WTC11 (cell line): ENCODE measurements at regions not wholly inside any gene's neighbourhood (a gene's known extent, or its start where the extent isn't known, plus 50 kb on each side); places are given as distances from the start of the nearest gene placed in this dataset.

ENCODE experiments used
- ATAC-seq: fragments of 200-7000 bp; cut with Tn5 transposase; 2 replicates; pipeline ENCODE4 v1.10.0; 2021; ENCODE audit warnings: mild to moderate bottlenecking, moderate library complexity
- CTCF ChIA-PET: fragments of 300-600 bp; sonication (Branson Sonifier 250); formaldehyde crosslinking; loops from one replicate; lab custom pipeline; 2021; ENCODE audit warnings: antibody characterized with exemption; lab: Charles Lee
- POLR2A ChIA-PET: fragments of 350-600 bp; sonication (Branson Sonifier 250); formaldehyde crosslinking; loops from one replicate; lab custom pipeline; 2021; ENCODE audit warnings: antibody characterized with exemption; lab: Charles Lee
- DNase-seq: peaks from one replicate; pipeline ENCODE4 v3.0.0; 2021; ENCODE audit warnings: low spot score
- H3K27ac Mint-ChIP-seq: 2 replicates; pipeline ENCODE4 v1.8.0; 2021; ENCODE audit warnings: mixed read lengths
- H3K27me3 Mint-ChIP-seq: 2 replicates; pipeline ENCODE4 v1.8.0; 2021; ENCODE audit warnings: low read depth, mild to moderate bottlenecking, moderate library complexity, mixed read lengths
- H3K36me3 Mint-ChIP-seq: 2 replicates; pipeline ENCODE4 v1.8.0; 2021; ENCODE audit warnings: mixed read lengths
- H3K4me1 Mint-ChIP-seq: 2 replicates; pipeline ENCODE4 v1.8.0; 2022; ENCODE audit warnings: mixed read lengths
- H3K4me3 Mint-ChIP-seq: 2 replicates; pipeline ENCODE4 v1.8.0; 2021; ENCODE audit warnings: mild to moderate bottlenecking, moderate library complexity, mixed read lengths
- H3K9me3 Mint-ChIP-seq: 2 replicates; pipeline ENCODE4 v1.8.0; 2021; ENCODE audit warnings: mixed read lengths
- ETV6 ChIP-seq: sonication (generic); formaldehyde crosslinking; IDR thresholded peaks from 2 replicates; pipeline ENCODE4 v1.8.1; 2022; ENCODE audit warnings: mild to moderate bottlenecking, missing genetic modification reagents
- GABPB1 ChIP-seq: sonication (generic); formaldehyde crosslinking; IDR thresholded peaks from 2 replicates; pipeline ENCODE4 v1.8.1; 2023; ENCODE audit warnings: mild to moderate bottlenecking, missing genetic modification reagents
- GRHL2 ChIP-seq: fragments of 250-450 bp; sonication (Bioruptor Pico); IDR thresholded peaks from 2 replicates; pipeline ENCODE4 v1.8.0; 2022; ENCODE audit warnings: mild to moderate bottlenecking, moderate library complexity; ENCODE audit not compliant: insufficient replicate concordance, severe bottlenecking
- GTF2I ChIP-seq: fragments of 250-450 bp; sonication (Bioruptor Pico); conservative IDR thresholded peaks from 2 replicates; pipeline ENCODE4 v1.4.0; 2021; ENCODE audit warnings: mild to moderate bottlenecking
- HMGA2 ChIP-seq: fragments of 250-450 bp; sonication (Bioruptor Pico); IDR thresholded peaks from 2 replicates; pipeline ENCODE4 v1.4.0; 2021; ENCODE audit warnings: mild to moderate bottlenecking, moderate library complexity
- JUN ChIP-seq: sonication (generic); formaldehyde crosslinking; IDR thresholded peaks from 2 replicates; pipeline ENCODE4 v1.8.0; 2023; ENCODE audit warnings: mild to moderate bottlenecking, missing genetic modification reagents
- MAX ChIP-seq: sonication (generic); formaldehyde crosslinking; IDR thresholded peaks from 2 replicates; pipeline ENCODE4 v1.8.0; 2022; ENCODE audit warnings: mild to moderate bottlenecking, missing genetic modification reagents
- NFYB ChIP-seq: sonication (generic); formaldehyde crosslinking; conservative IDR thresholded peaks from 2 replicates; pipeline ENCODE4 v1.8.0; 2022; ENCODE audit warnings: low read depth, missing genetic modification reagents
- PRRX2 ChIP-seq: fragments of 250-450 bp; sonication (Bioruptor Pico); IDR thresholded peaks from 2 replicates; pipeline ENCODE4 v1.8.0; 2021; ENCODE audit warnings: mild to moderate bottlenecking
- SMAD3 ChIP-seq: sonication (generic); formaldehyde crosslinking; IDR thresholded peaks from 2 replicates; pipeline ENCODE4 v1.8.0; 2022; ENCODE audit warnings: missing genetic modification reagents, mild to moderate bottlenecking, borderline replicate concordance
- SOX15 ChIP-seq: fragments of 250-450 bp; sonication (Bioruptor Pico); IDR thresholded peaks from 2 replicates; pipeline ENCODE4 v1.9.0; 2021; ENCODE audit warnings: mild to moderate bottlenecking
- STAT6 ChIP-seq: sonication (generic); formaldehyde crosslinking; conservative IDR thresholded peaks from 2 replicates; pipeline ENCODE4 v1.8.1; 2023; ENCODE audit warnings: mild to moderate bottlenecking, low read depth, missing genetic modification reagents, moderate library complexity
- TCF7 ChIP-seq: sonication (generic); formaldehyde crosslinking; IDR thresholded peaks from 2 replicates; pipeline ENCODE4 v1.8.0; 2022; ENCODE audit warnings: mild to moderate bottlenecking, low read depth, missing genetic modification reagents, moderate library complexity
- ZNF121 ChIP-seq: sonication (generic); formaldehyde crosslinking; IDR thresholded peaks from 2 replicates; pipeline ENCODE4 v1.8.0; 2023; ENCODE audit warnings: missing genetic modification reagents
- ZNF219 ChIP-seq: sonication (generic); formaldehyde crosslinking; IDR thresholded peaks from 2 replicates; pipeline ENCODE4 v1.8.0; 2023; ENCODE audit warnings: missing genetic modification reagents, mild to moderate bottlenecking, borderline replicate concordance
- ZNF281 ChIP-seq: sonication (generic); formaldehyde crosslinking; IDR thresholded peaks from 2 replicates; pipeline ENCODE4 v1.8.0; 2023; ENCODE audit warnings: mild to moderate bottlenecking, missing genetic modification reagents
- ZNF396 ChIP-seq: fragments of 250-450 bp; sonication (Bioruptor Pico); IDR thresholded peaks from 2 replicates; pipeline ENCODE4 v1.8.0; 2021; ENCODE audit warnings: mild to moderate bottlenecking, moderate library complexity, borderline replicate concordance
- ZNF423 ChIP-seq: fragments of 250-450 bp; sonication (Bioruptor Pico); IDR thresholded peaks from 2 replicates; pipeline ENCODE4 v2.1.2; 2022; ENCODE audit warnings: mild to moderate bottlenecking, moderate library complexity
- ZNF671 ChIP-seq: fragments of 250-450 bp; sonication (Bioruptor Pico); IDR thresholded peaks from 2 replicates; pipeline ENCODE4 v1.8.0; 2021; ENCODE audit warnings: mild to moderate bottlenecking
- TF ChIP-seq, protein P1 (sequence below): sonication (generic); formaldehyde crosslinking; IDR thresholded peaks from 2 replicates; pipeline ENCODE4 v1.8.0; 2022; ENCODE audit warnings: mild to moderate bottlenecking, missing genetic modification reagents
- TF ChIP-seq, protein P2 (sequence below): sonication (generic); formaldehyde crosslinking; IDR thresholded peaks from 2 replicates; pipeline ENCODE4 v1.8.1; 2022; ENCODE audit warnings: mild to moderate bottlenecking, missing genetic modification reagents, moderate library complexity, borderline replicate concordance
- TF ChIP-seq, protein P3 (sequence below): fragments of 200-600 bp; IDR thresholded peaks from 2 replicates; pipeline ENCODE4 v1.8.0; 2022; ENCODE audit warnings: antibody characterized with exemption
- TF ChIP-seq, protein P4 (sequence below): sonication (generic); formaldehyde crosslinking; IDR thresholded peaks from 2 replicates; pipeline ENCODE4 v1.8.1; 2023; ENCODE audit warnings: mild to moderate bottlenecking, missing genetic modification reagents, moderate library complexity

DNA sequence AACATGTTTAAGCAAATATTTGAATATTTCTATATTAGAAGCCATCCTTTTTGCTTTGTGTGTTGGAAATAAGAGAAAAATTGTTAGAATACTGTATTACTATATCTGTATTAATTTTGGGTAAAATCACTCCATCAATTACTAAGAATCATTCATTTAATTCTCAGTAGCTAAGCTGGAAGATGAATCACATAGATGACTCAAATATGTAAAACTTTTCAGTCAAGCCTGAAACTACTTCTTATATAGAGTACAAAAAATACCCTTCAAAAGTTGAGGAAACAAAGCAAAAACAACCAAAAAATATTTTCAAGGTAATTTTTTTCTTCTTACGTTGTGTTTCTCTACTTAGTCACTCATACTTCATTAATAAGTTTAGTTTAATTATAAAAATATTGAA, 205.7 kb upstream of the ROBO1 start (continued):
- TF ChIP-seq, protein P1, sequence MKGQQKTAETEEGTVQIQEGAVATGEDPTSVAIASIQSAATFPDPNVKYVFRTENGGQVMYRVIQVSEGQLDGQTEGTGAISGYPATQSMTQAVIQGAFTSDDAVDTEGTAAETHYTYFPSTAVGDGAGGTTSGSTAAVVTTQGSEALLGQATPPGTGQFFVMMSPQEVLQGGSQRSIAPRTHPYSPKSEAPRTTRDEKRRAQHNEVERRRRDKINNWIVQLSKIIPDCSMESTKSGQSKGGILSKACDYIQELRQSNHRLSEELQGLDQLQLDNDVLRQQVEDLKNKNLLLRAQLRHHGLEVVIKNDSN = no peak
- TF ChIP-seq STAT6 (CRISPR knock-in tag) (no peak), ETV6 (CRISPR knock-in tag) (no peak), JUN (CRISPR knock-in tag) (no peak), ZNF396 (CRISPR knock-in tag) (no peak), MAX (no peak)
- TF ChIP-seq, protein P2, sequence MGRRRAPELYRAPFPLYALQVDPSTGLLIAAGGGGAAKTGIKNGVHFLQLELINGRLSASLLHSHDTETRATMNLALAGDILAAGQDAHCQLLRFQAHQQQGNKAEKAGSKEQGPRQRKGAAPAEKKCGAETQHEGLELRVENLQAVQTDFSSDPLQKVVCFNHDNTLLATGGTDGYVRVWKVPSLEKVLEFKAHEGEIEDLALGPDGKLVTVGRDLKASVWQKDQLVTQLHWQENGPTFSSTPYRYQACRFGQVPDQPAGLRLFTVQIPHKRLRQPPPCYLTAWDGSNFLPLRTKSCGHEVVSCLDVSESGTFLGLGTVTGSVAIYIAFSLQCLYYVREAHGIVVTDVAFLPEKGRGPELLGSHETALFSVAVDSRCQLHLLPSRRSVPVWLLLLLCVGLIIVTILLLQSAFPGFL (CRISPR knock-in tag) = no peak
- TF ChIP-seq, all 79 proteins: peak for 0

DNA sequence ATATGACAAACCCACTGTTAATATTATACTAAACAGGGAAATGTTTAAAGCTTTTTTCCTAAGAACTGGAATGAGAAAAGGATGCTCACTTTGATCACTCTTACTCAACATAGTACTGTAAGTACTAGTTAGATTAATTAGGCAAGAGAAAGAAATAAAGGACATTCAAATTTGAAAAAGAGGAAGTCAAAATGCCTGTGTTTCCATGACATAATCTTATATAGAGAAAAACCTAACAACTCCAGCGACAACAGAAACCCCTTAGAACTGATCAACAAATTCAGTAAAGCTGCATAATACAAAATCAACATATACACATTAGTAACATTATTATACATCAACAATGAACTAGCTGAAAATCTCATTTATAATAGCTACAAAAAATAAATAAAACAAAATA, 200.6 kb upstream of the ROBO1 start:
- DNase-seq (no peak), ATAC-seq (no peak)
- Mint-ChIP-seq H3K27ac (no peak overlapping the region), H3K4me1 (no peaks in the 10 kb centered on the region), H3K9me3 (peaks cover 13% of the 10 kb centered on the region), H3K27me3 (no peaks in the 10 kb centered on the region), H3K36me3 (no peaks in the 10 kb centered on the region), H3K4me3 (no peak overlapping the region)
- POLR2A ChIA-PET = no interaction called here
- CTCF ChIA-PET = no interaction called here
- TF ChIP-seq GABPB1 (CRISPR knock-in tag) (no peak), SMAD3 (no peak), GTF2I (no peak), ZNF423 (CRISPR knock-in tag) (no peak)
- TF ChIP-seq, protein P3, sequence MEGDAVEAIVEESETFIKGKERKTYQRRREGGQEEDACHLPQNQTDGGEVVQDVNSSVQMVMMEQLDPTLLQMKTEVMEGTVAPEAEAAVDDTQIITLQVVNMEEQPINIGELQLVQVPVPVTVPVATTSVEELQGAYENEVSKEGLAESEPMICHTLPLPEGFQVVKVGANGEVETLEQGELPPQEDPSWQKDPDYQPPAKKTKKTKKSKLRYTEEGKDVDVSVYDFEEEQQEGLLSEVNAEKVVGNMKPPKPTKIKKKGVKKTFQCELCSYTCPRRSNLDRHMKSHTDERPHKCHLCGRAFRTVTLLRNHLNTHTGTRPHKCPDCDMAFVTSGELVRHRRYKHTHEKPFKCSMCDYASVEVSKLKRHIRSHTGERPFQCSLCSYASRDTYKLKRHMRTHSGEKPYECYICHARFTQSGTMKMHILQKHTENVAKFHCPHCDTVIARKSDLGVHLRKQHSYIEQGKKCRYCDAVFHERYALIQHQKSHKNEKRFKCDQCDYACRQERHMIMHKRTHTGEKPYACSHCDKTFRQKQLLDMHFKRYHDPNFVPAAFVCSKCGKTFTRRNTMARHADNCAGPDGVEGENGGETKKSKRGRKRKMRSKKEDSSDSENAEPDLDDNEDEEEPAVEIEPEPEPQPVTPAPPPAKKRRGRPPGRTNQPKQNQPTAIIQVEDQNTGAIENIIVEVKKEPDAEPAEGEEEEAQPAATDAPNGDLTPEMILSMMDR = no peak

- Mint-ChIP-seq H3K4me3 (no peak overlapping the region), H3K27ac (no peak overlapping the region), H3K4me1 (no peaks in the 10 kb centered on the region), H3K27me3 (no peaks in the 10 kb centered on the region), H3K9me3 (peaks cover 18% of the 10 kb centered on the region), H3K36me3 (no peaks in the 10 kb centered on the region)
- POLR2A ChIA-PET = no interaction called here
- TF ChIP-seq, protein P4, sequence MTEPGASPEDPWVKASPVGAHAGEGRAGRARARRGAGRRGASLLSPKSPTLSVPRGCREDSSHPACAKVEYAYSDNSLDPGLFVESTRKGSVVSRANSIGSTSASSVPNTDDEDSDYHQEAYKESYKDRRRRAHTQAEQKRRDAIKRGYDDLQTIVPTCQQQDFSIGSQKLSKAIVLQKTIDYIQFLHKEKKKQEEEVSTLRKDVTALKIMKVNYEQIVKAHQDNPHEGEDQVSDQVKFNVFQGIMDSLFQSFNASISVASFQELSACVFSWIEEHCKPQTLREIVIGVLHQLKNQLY (CRISPR knock-in tag) = no peak
- no peak for TF ChIP-seq ZNF281 (CRISPR knock-in tag)
- TF ChIP-seq GRHL2 (CRISPR knock-in tag) = no peak
- TF ChIP-seq PRRX2 (CRISPR knock-in tag) = no peak
- no peak for TF ChIP-seq ZNF121 (CRISPR knock-in tag)
- TF ChIP-seq NFYB = no peak
- TF ChIP-seq HMGA2 (CRISPR knock-in tag) = no peak
- TF ChIP-seq TCF7 (CRISPR knock-in tag) = no peak
- no peak for TF ChIP-seq ZNF219 (CRISPR knock-in tag)
- TF ChIP-seq SOX15 (CRISPR knock-in tag) = no peak
- no peak for TF ChIP-seq ZNF671 (CRISPR knock-in tag)
- ATAC-seq (no peak), DNase-seq (no peak)
- CTCF ChIA-PET = no interaction called here
Observed at GRCh38 chr3:79960594-79960993, 192.8 kb upstream of the ROBO1 start.
